ENCODE measurements at regions not wholly inside any gene's neighbourhood (a gene's known extent, or its start where the extent isn't known, plus 50 kb on each side); places are given as distances from the start of the nearest gene placed in this dataset.

- no peak for TF ChIP-seq CTCF (IDR thresholded peaks at IDR 0.05; ENCODE audit: insufficient read depth, low read length)
- H3K4me3 ChIP-seq (ENCODE audit: low read depth, low read length) = no peak overlapping the region
Measured at GRCh38 chr4:136749989-136750388, 782.3 kb downstream of the PCDH18 start.

GRCh38 chr4:136748773-136749172, 783.5 kb downstream of the PCDH18 start:
- no peak overlapping the region for H3K4me3 ChIP-seq (ENCODE audit: low read depth, low read length)
- DNase-seq (ENCODE audit: low read depth) = no peak
- TF ChIP-seq CTCF (IDR thresholded peaks at IDR 0.05; ENCODE audit: insufficient read depth, low read length) = no peak

More at GRCh38 chr4:136749989-136750388, 782.3 kb downstream of the PCDH18 start:
- no peak for DNase-seq (ENCODE audit: low read depth)

GRCh38 chr4:136748165-136748564, 784.1 kb downstream of the PCDH18 start:
- no peak for TF ChIP-seq CTCF (IDR thresholded peaks at IDR 0.05; ENCODE audit: insufficient read depth, low read length)
- H3K4me3 ChIP-seq (ENCODE audit: low read depth, low read length) = no peak overlapping the region
- DNase-seq (ENCODE audit: low read depth) = peak; percentile 15

GRCh38 chr4:136743238-136743637, 789.1 kb downstream of the PCDH18 start:
- no peak for TF ChIP-seq CTCF (IDR thresholded peaks at IDR 0.05; ENCODE audit: insufficient read depth, low read length)
- DNase-seq (ENCODE audit: low read depth) = no peak

GRCh38 chr4:136742333-136742732, 790.0 kb downstream of the PCDH18 start:
- no peak overlapping the region for H3K4me3 ChIP-seq (ENCODE audit: low read depth, low read length)
- DNase-seq (ENCODE audit: low read depth) = peak; percentile 55
- TF ChIP-seq CTCF (IDR thresholded peaks at IDR 0.05; ENCODE audit: insufficient read depth, low read length) = no peak

More at GRCh38 chr4:136743238-136743637, 789.1 kb downstream of the PCDH18 start:
- H3K4me3 ChIP-seq (ENCODE audit: low read depth, low read length) = no peak overlapping the region

- peak; percentile 27 for DNase-seq (ENCODE audit: low read depth)
- TF ChIP-seq CTCF (IDR thresholded peaks at IDR 0.05; ENCODE audit: insufficient read depth, low read length) = no peak
- H3K4me3 ChIP-seq (ENCODE audit: low read depth, low read length) = no peak overlapping the region
Measured at GRCh38 chr4:136741468-136741867, 790.8 kb downstream of the PCDH18 start.

GRCh38 chr4:136740326-136740725, 792.0 kb downstream of the PCDH18 start:
- no peak overlapping the region for H3K4me3 ChIP-seq (ENCODE audit: low read depth, low read length)
- no peak for DNase-seq (ENCODE audit: low read depth)
- no peak for TF ChIP-seq CTCF (IDR thresholded peaks at IDR 0.05; ENCODE audit: insufficient read depth, low read length)

All from fibroblast of the aortic adventitia (primary cell).